ENCODE measurements at regions not wholly inside any gene's neighbourhood (a gene's known extent, or its start where the extent isn't known, plus 50 kb on each side); places are given as distances from the start of the nearest gene placed in this dataset.

GRCh38 chr2:217669831-217670230 lies 333.0 kb downstream of the TNS1 start:
- Histone ChIP-seq H3K4me1 (ENCODE audit: insufficient read depth, low read length) (no peaks in the 10 kb centered on the region), H3K9me3 (ENCODE audit: insufficient read depth, low read depth, low read length) (no peaks in the 10 kb centered on the region), H3K27ac (ENCODE audit: low read depth, low read length) (no peak overlapping the region), H3K9ac (ENCODE audit: low read length) (no peak overlapping the region), H4K20me1 (ENCODE audit: insufficient read depth, low read length) (no peaks in the 10 kb centered on the region), H3K27me3 (ENCODE audit: insufficient read depth, low read length) (no peaks in the 10 kb centered on the region), H3K36me3 (ENCODE audit: insufficient read depth, low read length) (no peaks in the 10 kb centered on the region), H3K4me2 (ENCODE audit: low read length) (no peak overlapping the region), H3K79me2 (ENCODE audit: insufficient read depth, low read length) (no peaks in the 10 kb centered on the region), H2AFZ (ENCODE audit: low read depth, low read length) (no peak overlapping the region), H3K4me3 (ENCODE audit: insufficient read depth, low read depth, low read length) (no peak overlapping the region)
- H3K27me3 Mint-ChIP-seq (ENCODE audit: low read depth, unreplicated experiment): peaks cover 2% of the 10 kb centered on the region
- TF ChIP-seq CTCF (IDR thresholded peaks at IDR 0.05; ENCODE audit: insufficient read depth, low read depth, low read length): no peak
- TF ChIP-seq EZH2 (IDR thresholded peaks at IDR 0.05; ENCODE audit: insufficient read depth, low read length): no peak
- no peak overlapping the region for H3K27ac Mint-ChIP-seq (ENCODE audit: unreplicated experiment)
- H3K36me3 Mint-ChIP-seq (ENCODE audit: low read depth, unreplicated experiment): peaks cover 2% of the 10 kb centered on the region
- peaks cover 17% of the 10 kb centered on the region for H3K4me1 Mint-ChIP-seq (ENCODE audit: low read depth, unreplicated experiment)
- DNase-seq (ENCODE audit: low read depth) (peak; percentile 20), FAIRE-seq (peak; percentile 74)
- no peak overlapping the region for H3K4me3 Mint-ChIP-seq (ENCODE audit: unreplicated experiment)
- H3K9me3 Mint-ChIP-seq (ENCODE audit: unreplicated experiment): peaks cover 6% of the 10 kb centered on the region

- H3K4me1 Mint-ChIP-seq (ENCODE audit: low read depth, unreplicated experiment): peaks cover 30% of the 10 kb centered on the region
Measured at GRCh38 chr2:217667512-217667911, 335.3 kb downstream of the TNS1 start.

More at GRCh38 chr2:217667512-217667911, 335.3 kb downstream of the TNS1 start:
- Mint-ChIP-seq H3K27ac (ENCODE audit: unreplicated experiment) (no peak overlapping the region), H3K9me3 (ENCODE audit: unreplicated experiment) (peaks cover 8% of the 10 kb centered on the region), H3K36me3 (ENCODE audit: low read depth, unreplicated experiment) (peaks cover 2% of the 10 kb centered on the region), H3K4me3 (ENCODE audit: unreplicated experiment) (no peak overlapping the region), H3K27me3 (ENCODE audit: low read depth, unreplicated experiment) (peaks cover 5% of the 10 kb centered on the region)
- Histone ChIP-seq H3K4me2 (ENCODE audit: low read length) (no peak overlapping the region), H4K20me1 (ENCODE audit: insufficient read depth, low read length) (no peaks in the 10 kb centered on the region), H3K27me3 (ENCODE audit: insufficient read depth, low read length) (no peaks in the 10 kb centered on the region), H3K36me3 (ENCODE audit: insufficient read depth, low read length) (no peaks in the 10 kb centered on the region), H3K79me2 (ENCODE audit: insufficient read depth, low read length) (no peaks in the 10 kb centered on the region), H3K4me3 (ENCODE audit: insufficient read depth, low read depth, low read length) (no peak overlapping the region), H3K4me1 (ENCODE audit: insufficient read depth, low read length) (peaks cover 4% of the 10 kb centered on the region), H3K9ac (ENCODE audit: low read length) (no peak overlapping the region), H2AFZ (ENCODE audit: low read depth, low read length) (no peak overlapping the region), H3K27ac (ENCODE audit: low read depth, low read length) (no peak overlapping the region), H3K9me3 (ENCODE audit: insufficient read depth, low read depth, low read length) (no peaks in the 10 kb centered on the region)
- TF ChIP-seq CTCF (IDR thresholded peaks at IDR 0.05; ENCODE audit: insufficient read depth, low read depth, low read length): no peak
- TF ChIP-seq EZH2 (IDR thresholded peaks at IDR 0.05; ENCODE audit: insufficient read depth, low read length): no peak
- DNase-seq (ENCODE audit: low read depth) (no peak), FAIRE-seq (no peak)
